ENCODE measurements at regions not wholly inside any gene's neighbourhood (a gene's known extent, or its start where the extent isn't known, plus 50 kb on each side); places are given as distances from the start of the nearest gene placed in this dataset.

- FAIRE-seq (no peak), DNase-seq (ENCODE audit: insufficient read length, low spot score) (no peak)
Measured at GRCh38 chr1:232388363-232388762, 241.6 kb downstream of the SIPA1L2 start.

- FAIRE-seq: no peak
- DNase-seq (ENCODE audit: insufficient read length, low spot score): no peak
Measured at GRCh38 chr1:232386721-232387510, 243.0 kb downstream of the SIPA1L2 start.

- FAIRE-seq: no peak
Measured at GRCh38 chr1:232386294-232386693, 243.6 kb downstream of the SIPA1L2 start.

GRCh38 chr1:232385221-232385620 is 244.7 kb downstream of the SIPA1L2 start:
- FAIRE-seq (no peak), DNase-seq (ENCODE audit: insufficient read length, low spot score) (no peak)

More at GRCh38 chr1:232386294-232386693, 243.6 kb downstream of the SIPA1L2 start:
- DNase-seq (ENCODE audit: insufficient read length, low spot score): no peak

- FAIRE-seq: no peak
- DNase-seq (ENCODE audit: insufficient read length, low spot score): no peak
Measured at GRCh38 chr1:232384171-232384883, 245.6 kb downstream of the SIPA1L2 start.

GRCh38 chr1:232383455-232384123 is 246.3 kb downstream of the SIPA1L2 start:
- DNase-seq (ENCODE audit: insufficient read length, low spot score) (no peak), FAIRE-seq (no peak)

- no peak for FAIRE-seq
Measured at GRCh38 chr1:232382671-232383070, 247.3 kb downstream of the SIPA1L2 start.

GRCh38 chr1:232381394-232382100 is 248.4 kb downstream of the SIPA1L2 start:
- DNase-seq (ENCODE audit: insufficient read length, low spot score) (no peak), FAIRE-seq (no peak)

More at GRCh38 chr1:232382671-232383070, 247.3 kb downstream of the SIPA1L2 start:
- DNase-seq (ENCODE audit: insufficient read length, low spot score): no peak

GRCh38 chr1:232380596-232380995 is 249.3 kb downstream of the SIPA1L2 start:
- DNase-seq (ENCODE audit: insufficient read length, low spot score) (no peak), FAIRE-seq (no peak)

GRCh38 chr1:232380131-232380530 is 249.8 kb downstream of the SIPA1L2 start:
- DNase-seq (ENCODE audit: insufficient read length, low spot score) (no peak), FAIRE-seq (no peak)

- no peak for FAIRE-seq
- DNase-seq (ENCODE audit: insufficient read length, low spot score): no peak
Measured at GRCh38 chr1:232379063-232379434, 250.9 kb downstream of the SIPA1L2 start.

- no peak for DNase-seq (ENCODE audit: insufficient read length, low spot score)
- FAIRE-seq: no peak
Measured at GRCh38 chr1:232378266-232379062, 251.5 kb downstream of the SIPA1L2 start.

GRCh38 chr1:232377494-232377770 is 252.5 kb downstream of the SIPA1L2 start:
- DNase-seq (ENCODE audit: insufficient read length, low spot score): no peak
- no peak for FAIRE-seq

- no peak for DNase-seq (ENCODE audit: insufficient read length, low spot score)
- no peak for FAIRE-seq
Measured at GRCh38 chr1:232376632-232377493, 253.1 kb downstream of the SIPA1L2 start.

GRCh38 chr1:232372841-232373440 is 257.0 kb downstream of the SIPA1L2 start:
- DNase-seq (ENCODE audit: insufficient read length, low spot score): no peak
- FAIRE-seq: no peak

GRCh38 chr1:232372431-232372830 is 257.5 kb downstream of the SIPA1L2 start:
- FAIRE-seq (no peak), DNase-seq (ENCODE audit: insufficient read length, low spot score) (no peak)

GRCh38 chr1:232369451-232370296 is 260.3 kb downstream of the SIPA1L2 start:
- FAIRE-seq (no peak), DNase-seq (ENCODE audit: insufficient read length, low spot score) (no peak)

GRCh38 chr1:232368821-232369321 is 261.1 kb downstream of the SIPA1L2 start:
- no peak for FAIRE-seq
- DNase-seq (ENCODE audit: insufficient read length, low spot score): no peak
